ENCODE measurements at regions not wholly inside any gene's neighbourhood (a gene's known extent, or its start where the extent isn't known, plus 50 kb on each side); places are given as distances from the start of the nearest gene placed in this dataset.

- DNase-seq = no peak
Observed at GRCh38 chr2:101556033-101556459, 81.1 kb upstream of the RFX8 start.

GRCh38 chr2:101551336-101551888, 76.5 kb upstream of the RFX8 start:
- DNase-seq = no peak

GRCh38 chr2:101550555-101550954, 75.6 kb upstream of the RFX8 start:
- no peak for DNase-seq

- DNase-seq = no peak
Observed at GRCh38 chr2:101549371-101549770, 74.5 kb upstream of the RFX8 start.

GRCh38 chr2:101546376-101547058, 71.6 kb upstream of the RFX8 start:
- no peak for DNase-seq

GRCh38 chr2:101545950-101546349, 71.0 kb upstream of the RFX8 start:
- DNase-seq = no peak

- no peak for DNase-seq
Observed at GRCh38 chr2:101540518-101540917, 65.6 kb upstream of the RFX8 start.

GRCh38 chr2:101538076-101538475, 63.2 kb upstream of the RFX8 start:
- DNase-seq = no peak

GRCh38 chr2:101534149-101534611, 59.3 kb upstream of the RFX8 start:
- no peak for DNase-seq

- DNase-seq = peak; percentile 78
Observed at GRCh38 chr2:101533561-101534148, 58.7 kb upstream of the RFX8 start.

GRCh38 chr2:101528501-101528900, 53.6 kb upstream of the RFX8 start:
- no peak for DNase-seq

- DNase-seq = no peak
Observed at GRCh38 chr2:101524806-101525430, 50.0 kb upstream of the RFX8 start.

Measured in occipital lobe (tissue), 1 donor.